ENCODE measurements at regions not wholly inside any gene's neighbourhood (a gene's known extent, or its start where the extent isn't known, plus 50 kb on each side); places are given as distances from the start of the nearest gene placed in this dataset.

GRCh38 chr15:69887553-69887952 is 210.2 kb downstream of the TLE3 start:
- TF ChIP-seq CTCF (IDR thresholded peaks at IDR 0.05) (no peak), RAD21 (conservative IDR thresholded peaks at IDR 0.05 in 1 of 2, IDR thresholded peaks at IDR 0.05 in 1 of 2) (no peak), EP300 (IDR thresholded peaks at IDR 0.05) (no peak), FOSL2 (IDR thresholded peaks at IDR 0.05) (no peak), FOSL2 (CRISPR knock-in tag; IDR thresholded peaks at IDR 0.05) (no peak)
